Fibroblast of skin of scalp (primary cell): ENCODE measurements at regions not wholly inside any gene's neighbourhood (a gene's known extent, or its start where the extent isn't known, plus 50 kb on each side); places are given as distances from the start of the nearest gene placed in this dataset.
"Not testable (repeated sequence)": the region's sequence is repeated elsewhere in the genome, so short reads cannot be mapped to it uniquely, and the experiment has no call there.

Source experiments
- DNase-seq: peaks from one replicate; pipeline ENCODE4 v3.0.0-alpha.2; 2013

DNA sequence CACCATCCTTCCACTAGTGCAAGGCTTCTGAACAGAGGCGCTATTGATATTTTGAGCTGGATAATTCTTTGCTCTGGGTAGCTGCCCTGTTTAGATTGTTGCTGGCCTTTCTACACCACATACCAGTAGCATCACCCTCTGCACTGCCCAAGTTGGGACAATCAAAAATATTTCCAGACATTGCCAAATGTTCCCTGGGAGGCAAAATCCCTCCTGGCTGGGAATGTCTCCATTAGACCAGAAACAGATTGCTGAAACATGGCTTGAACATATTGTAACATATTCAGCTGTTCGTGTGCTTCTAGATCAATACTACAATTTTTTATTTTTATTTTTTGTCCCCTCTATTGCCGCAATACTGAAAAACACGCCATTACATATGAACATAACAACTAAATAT lies 174.6 kb downstream of the ABCA8 start:
- peak; percentile 4 for DNase-seq

DNA sequence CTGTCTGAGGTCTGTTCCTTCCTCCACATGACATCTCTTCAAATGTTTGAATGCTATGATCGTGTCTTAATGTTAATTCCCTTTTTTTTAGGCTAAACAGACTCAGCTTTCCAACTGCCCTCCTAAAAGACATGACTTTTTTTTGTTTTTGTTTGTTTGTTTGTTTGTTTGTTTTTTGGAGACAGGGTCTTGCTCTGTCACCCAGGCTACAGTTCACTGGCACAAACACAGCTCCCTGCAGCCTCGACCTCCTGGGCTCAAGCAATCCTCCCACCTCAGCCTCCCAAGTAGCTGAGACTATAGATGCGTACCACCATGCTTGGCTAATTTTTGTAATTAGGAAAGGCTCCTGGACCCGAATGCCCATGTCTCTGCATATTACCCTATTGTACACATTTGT lies 176.5 kb downstream of the ABCA8 start:
- DNase-seq = no peak

DNA sequence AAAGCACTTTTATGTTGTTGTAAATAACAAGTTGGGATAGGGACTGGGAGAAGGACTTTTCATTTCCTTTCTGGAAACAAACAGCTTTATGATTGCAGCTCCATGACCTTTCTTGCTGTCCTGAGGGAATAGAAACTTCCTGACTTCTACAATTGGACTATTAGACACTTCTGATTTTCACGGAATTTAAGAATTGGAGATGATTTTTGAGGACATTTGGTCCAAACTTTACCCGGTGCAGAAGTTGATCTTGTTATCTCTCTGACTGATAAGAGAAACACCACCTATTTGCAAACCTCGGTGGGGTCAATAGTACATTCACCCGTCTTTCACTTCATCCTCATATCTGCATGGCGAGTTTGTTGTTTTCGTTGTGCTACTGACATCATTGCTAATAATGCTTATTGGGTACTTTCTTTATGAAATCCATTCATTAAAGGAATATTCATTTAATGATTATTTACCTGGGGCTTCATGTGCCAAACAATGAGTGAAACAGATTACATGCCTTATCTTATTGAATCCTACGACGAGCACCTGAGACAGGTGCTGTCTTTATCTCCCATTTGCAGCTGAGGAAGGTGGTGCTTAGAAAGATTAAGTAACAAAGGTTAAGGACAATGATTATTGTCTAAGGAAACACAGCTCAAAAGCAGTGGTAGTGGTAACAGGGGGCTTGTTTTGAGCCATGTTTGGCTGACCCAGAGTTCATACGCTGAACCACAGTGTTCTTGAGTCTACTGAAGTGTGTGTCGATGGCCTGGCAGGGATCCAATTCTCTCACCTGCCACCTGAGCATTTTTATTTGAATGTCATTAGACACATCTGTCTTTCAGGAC lies 176.9 kb upstream of the FAM20A start:
- DNase-seq = no peak

DNA sequence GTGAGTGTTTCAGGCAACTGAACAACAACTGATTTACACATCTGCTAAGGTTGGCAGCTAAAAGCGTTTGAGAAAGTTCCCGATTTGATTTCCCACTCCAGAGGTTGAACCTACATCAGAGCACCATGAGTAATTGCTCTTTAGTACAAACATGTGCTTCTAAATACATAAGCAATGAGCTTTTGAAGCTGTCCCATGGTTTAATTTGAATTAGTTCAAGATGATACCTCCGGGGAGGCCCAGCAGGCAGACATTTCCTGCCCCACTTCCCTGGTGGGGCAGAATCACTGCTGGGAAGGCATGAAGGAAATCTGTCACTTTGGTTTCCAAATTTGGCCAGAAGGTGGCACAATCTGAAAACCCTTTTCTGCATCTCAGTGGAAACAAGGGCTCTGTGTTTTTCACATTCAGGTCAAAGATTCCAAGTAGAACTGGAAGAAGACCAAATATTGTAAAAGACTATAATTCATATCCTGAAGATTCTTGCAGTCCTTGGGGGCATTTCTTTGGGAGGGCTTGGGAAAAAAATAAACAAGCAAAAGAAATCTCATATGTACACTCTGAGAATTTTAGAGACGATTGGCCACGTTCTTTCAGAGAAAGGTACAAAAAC lies 176.2 kb upstream of the FAM20A start:
- peak; percentile 77 for DNase-seq

DNA sequence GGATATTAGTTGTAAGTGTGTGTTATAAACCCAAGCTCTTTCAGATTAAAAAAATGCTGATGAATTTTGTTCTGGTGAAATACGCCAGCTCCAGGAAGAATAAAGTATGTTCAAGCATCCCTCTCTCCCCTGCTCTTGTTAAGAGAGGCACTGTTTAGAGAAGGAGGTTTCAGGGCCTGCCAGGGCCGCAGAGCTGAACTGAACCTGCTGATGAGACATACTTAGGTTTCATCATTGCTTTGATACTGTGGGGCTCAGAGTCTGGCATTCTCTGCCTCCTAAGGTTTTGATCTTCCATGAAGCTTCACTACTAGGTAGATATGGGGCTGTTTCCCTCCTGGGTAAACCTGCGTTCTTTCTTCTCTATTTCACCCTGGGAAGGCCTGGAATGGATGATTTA lies 175.3 kb upstream of the FAM20A start:
- no peak for DNase-seq

DNA sequence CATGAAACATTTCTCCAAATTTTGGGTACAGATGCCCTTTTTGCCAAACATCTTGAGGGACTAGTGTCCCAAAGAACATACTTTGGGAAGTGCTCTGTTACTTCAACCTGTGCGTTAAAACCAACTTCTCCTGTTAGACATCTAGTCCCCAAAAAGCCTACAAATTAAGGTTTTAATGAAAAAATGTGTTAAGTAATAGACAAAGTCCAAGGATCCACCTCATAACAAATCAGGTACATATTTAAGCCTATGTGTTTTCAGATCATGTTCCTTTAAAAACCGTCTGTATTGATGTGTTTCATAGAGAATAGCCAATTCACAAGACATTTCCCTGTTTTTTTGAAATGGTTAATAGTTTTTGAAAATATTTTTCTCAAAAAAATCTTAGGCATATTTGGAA lies 174.8 kb upstream of the FAM20A start:
- no peak for DNase-seq

DNA sequence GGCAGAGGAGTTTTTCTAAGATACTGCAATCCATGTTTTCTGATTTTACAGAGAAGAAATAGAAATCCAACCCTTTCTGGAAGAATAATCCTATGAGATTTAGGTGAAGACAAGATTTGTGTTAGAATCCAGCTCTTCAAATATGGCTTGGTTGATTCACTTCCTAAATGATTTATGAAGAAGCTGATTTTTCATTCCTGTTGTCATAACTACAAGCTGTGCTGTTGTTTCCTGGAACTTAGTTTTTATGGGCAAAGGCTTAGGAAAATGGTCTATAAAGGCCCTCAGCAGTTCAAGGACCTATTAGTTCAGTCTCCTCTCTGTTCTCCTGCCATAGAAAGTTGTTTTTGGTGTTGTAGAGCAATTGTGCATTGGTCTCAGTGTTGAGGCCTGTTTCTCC lies 174.2 kb upstream of the FAM20A start:
- peak; percentile 28 for DNase-seq

DNA sequence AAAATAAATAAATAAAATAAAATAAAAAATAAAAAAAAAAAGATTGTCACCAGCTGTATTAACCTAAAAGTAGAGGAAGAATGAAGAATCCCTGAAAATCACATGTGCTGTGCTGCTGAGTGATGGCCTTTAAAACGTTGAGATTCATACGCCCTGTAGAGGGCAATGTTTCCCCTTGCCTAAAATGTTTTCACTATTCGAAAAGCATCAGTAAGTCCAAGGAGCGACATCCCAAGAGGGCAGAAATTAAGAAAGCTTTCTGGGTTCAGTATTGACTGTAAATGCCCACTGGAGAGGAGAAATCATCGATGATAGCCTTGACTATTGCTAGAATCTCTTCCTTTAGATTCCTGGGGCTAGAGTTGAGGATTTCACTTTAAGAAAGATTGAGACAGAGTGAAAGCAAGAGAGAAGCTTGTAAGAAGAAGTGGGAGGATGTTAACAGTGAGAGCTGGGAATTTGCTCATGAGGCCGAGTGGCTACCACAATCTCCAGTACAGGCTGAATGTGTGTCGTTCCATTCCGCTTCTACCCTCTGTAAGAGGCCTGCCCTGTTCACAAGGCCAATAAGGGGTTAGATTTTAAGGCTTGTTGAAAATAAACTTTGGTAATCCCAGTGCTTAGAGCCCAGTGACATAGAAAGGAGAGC lies 170.8 kb upstream of the FAM20A start:
- DNase-seq = peak; percentile 63

DNA sequence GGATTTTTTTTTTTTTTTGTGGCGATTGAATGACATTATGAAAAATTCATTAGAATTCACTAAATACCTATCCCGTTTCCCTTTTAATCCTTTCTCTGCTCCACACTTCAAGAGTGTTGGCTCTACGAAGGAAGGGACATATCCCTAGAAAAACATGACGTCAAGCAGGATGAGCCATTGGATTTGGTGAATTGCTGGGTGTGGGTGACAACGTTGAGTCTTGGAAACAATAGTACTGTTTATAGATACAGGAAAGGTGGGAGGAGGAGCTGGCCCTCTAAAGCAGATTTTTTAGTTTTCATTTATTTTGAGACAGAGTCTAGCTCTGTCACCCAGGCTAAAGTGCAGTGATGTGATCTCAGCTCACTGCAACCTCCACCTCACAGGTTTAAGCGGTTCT lies 167.6 kb upstream of the FAM20A start:
- DNase-seq = no peak

DNA sequence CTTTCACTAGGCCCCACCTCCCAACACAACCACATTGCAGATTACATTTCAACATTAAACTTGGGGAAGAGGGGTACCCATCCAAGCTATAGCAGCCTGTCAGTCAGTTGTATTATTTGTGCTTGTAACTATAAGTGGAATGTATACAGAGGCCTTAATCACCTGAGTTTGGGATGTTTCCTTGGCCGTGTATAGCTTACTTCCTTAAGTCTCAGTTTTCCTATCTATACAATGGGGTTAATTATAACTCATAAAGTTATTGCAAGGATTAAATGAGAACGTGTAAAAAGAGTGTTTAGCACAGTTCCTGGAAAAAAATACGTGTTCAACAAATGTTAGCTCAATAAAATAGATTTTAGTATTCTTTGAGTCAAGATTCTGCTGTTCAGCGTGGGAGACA lies 165.5 kb upstream of the FAM20A start:
- no peak for DNase-seq

DNA sequence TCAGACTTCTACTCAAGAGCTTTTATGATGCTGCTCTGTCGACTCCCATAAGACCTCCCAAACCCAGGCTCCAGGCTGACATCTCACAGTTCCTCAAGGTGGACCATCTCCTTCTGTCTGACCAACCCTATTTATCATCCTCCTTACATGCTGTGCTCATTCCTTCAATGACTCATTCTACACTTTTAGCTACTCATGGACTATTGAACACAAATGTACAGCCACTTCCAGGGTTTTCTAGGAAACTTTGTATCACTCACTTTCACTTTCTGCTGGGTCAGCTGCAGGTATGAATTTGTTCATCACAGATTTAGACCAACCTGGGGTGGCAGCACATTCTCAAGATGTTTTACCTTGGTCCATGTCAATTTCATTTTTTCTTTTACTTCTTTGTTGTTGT lies 162.4 kb upstream of the FAM20A start:
- DNase-seq = peak; percentile 6

DNA sequence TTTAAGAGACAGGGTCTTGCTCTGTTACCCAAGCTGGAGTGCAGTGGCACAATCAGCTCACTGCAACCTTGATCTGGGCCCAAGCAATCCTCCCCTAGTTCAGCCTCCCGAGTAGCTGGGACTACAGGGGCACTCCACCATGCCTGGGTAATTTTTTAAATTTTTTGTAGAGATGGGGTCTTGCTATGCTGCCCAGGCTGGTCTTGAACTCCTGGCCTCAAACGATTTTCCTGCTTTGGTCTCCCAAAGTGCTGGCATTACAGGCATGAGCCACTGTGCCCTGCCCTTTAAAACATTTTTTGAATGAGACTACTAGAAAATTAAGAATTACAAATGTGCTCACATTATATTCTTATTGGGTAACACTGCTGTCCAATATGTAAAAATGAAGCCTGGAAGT lies 161.7 kb upstream of the FAM20A start:
- no peak for DNase-seq

DNA sequence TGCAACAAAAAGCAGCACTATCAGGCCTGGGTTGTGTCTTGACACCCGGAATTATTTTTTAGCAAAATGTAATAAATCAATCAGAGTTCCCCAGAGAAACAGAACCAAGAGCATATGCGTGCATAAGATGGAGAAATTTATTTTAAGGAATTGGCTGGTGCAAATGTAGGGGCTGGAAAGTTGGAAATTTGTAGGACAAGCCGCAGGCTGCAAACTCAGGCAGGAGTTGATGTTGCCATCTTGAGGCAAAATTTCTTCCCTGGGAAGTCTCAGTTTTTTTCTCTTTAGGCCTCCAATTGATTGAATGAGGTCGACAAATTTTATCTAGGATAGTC lies 158.9 kb upstream of the FAM20A start:
- no peak for DNase-seq

DNA sequence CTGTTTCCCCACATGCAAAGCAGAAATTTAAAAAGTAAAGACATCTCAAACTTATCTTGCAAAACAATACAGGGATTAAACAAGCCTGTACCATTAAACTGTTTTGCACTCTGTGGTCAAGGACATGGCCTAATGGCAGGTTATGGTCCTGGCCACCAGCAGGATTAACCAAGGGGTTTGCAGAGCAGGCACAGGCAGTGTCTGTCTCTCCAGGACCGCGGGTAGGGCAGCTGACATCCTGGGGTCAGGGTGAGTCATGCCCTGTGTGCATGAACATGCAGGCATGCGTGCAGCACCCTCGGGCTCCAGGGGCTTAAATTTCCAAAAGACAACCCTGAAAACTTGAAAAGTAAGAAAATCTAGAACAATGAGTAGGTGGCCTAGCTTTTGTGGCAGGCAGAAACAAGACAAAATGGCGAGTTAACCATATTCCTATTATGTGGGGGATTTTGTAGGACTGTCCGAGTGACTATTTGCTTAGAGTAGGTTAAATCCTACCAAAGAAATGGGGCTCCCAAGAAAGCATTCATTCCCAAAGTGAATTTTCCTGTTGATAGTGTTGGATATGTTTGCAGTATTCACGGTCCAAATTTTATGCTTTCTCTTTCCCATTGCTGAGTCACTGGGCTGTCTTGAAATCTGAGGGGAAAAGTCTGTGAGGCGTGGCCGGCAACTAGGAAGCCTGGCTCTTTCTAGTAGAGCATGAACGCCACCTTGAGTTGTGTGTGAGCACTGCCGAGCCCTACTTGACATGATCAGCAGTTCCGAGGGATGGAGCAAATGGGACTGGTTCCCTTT lies 158.4 kb upstream of the FAM20A start:
- DNase-seq = peak; percentile 90

DNA sequence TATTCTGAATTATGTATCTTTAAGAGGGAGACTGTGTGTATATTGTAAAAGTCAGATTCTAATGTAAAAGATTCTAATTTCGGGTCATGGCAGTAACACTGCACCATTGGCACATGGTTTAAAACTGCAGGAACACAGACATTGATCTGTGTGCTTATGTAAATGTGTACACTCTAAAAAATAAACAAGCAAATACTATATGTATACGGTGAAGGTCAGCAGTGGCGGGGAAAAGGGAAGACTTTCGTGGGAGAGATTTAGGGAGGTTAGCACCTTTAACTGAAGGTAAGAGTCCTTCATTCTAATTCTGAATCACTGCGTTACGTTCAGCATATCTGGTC lies 157.8 kb upstream of the FAM20A start:
- DNase-seq = no peak

DNA sequence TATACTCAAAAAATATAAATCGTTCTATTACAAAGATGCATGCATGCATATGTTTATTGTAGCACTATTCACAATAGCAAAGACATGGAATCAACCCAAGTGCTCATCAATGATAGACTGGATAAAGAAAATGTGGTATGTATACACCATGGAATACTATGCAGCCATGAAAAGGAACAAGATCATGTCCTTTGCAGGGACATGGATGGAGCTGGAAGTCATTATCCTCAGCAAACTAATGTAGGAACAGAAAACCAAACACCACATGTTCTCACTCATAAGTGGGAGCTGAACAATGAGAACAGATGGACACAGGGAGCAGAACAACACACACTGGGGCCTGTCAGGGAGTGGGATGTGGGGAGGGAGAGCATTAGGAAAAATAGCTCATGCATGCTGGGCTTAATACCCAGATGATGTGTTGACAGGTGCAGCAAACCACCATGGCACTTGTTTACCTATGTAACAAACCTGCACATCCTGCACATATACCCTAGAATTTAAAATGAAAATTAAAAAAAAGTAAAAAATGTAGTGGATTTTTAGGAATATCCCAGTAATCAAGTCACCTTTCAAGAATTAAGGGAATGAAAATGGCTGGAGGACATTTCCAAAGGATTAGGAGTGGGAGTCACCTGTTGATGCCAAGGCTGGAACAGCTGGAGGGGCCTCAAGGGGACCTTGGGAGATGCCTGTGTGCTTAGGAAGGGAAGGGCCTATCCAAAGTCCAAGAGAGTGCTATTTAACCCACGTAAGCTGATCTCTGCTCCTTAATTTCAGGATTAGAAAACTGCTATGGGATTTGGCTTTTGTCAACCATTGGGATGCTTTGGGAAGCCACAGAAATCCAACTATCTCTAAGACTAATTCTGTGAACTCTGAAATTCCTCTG lies 156.9 kb upstream of the FAM20A start:
- DNase-seq = not testable (repeated sequence)

DNA sequence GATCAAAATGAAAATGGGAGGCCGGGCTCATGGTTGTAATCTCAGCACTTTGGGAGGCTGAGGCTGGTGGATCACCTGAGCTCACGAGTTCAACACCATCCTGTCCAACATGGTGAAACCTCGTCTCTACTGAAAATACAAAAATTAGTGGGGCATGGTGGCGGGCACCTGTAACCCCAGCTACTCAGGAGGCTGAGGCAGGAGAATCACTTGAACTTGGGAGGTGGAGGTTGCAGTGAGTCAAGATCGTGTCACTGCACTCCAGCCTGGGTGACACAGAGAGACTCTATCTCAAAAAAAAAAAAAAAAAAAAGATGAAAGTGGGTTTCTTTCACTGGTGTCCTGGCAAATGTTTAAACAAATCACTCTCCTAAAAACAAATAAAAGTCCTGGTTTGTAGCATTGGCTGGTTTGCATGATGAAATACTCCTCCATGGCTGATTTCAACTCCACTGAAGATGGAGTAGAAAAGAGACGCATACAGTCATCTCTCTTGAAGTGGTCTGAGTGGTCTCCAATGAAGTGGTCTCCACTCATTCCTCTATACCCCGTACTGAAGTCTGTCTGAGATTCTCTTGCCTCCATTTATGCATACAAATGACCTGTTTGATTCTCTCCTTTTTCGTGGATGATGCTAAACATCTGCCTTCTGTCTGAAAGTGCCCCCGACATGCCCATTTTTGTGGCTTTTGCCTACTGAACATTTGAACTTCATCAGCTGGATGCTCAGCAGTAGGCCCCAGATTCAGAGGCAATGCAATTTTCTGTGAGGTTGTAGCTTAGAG lies 153.0 kb upstream of the FAM20A start:
- DNase-seq = no peak

DNA sequence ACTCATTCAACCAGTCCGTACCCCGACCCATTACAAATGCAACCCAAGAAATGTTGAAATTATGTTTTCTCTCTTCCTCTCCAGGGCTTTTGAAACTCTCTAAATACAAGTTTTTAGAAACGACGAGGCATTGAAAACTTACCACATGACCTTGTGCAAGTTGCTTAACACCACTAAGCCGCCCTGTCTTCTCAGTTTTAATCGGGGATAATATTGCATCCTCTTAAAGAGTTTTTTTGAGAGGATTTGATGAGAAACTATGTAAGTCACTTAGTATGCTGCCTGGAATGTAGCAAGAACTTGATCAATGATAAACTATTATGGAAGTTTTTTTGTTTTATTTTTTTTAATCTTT lies 149.0 kb upstream of the FAM20A start:
- DNase-seq = no peak

DNA sequence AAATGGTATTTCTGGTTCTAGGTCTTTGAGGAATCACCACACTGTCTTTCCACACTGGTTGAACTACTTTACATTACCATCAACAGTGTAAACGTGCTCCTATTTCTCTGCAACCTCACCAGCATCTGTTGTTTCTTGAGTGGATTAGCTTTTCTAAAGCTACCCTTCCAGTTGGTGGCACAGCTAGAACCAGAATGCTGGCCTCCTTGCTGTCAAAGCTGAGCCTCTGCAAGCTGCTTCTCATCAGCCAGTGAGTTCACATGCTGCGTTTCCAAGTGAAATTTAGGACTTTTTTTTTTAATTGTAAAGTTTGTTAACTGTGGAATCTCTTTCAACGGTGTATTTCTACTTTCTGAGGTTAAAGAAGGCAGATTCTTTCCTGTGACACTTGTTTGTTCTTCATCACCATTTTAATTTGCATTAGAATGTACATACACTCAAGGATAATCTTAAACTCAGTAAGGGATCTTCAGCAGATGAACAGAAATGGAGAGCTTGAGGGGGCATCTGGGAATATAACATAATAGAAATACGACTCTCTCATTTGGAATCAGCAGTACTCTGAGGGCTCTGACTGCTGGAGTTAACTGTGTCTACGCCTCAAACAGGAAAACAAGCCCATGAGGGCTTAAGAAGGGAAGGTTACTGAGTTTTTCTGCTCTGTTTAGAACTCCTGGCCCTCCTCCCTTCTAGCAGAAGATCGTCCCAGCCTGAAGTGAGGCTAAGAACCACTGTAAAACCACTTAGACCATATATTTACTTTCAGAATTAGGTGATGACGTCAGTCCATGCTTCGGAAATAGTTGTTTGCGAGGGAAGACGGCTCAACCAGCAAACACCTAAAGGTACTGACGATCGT lies 148.4 kb upstream of the FAM20A start:
- no peak for DNase-seq

DNA sequence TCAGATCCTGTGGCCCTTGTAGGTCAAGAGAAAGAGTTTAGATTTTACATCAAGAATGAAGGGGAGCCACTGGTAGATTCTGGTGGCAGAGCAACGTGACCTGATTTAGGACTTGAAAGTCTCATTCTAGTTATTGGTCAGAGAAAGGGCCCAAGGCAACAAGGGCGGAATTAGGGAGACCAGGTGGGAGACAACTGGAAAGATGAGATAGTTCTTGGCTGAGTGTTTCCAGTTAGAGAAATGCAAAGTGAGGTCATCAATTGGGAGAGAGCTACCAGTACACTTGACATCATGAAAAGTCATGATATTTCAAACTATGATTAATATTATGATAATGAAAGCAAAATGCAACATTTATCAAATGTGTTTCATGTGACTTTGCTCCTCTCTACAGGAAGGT lies 147.2 kb upstream of the FAM20A start:
- no peak for DNase-seq
